ENCODE measurements at regions not wholly inside any gene's neighbourhood (a gene's known extent, or its start where the extent isn't known, plus 50 kb on each side); places are given as distances from the start of the nearest gene placed in this dataset.
A peak's percentile ranks its signal among the peaks of the same experiment; 100 is the strongest.

DNA sequence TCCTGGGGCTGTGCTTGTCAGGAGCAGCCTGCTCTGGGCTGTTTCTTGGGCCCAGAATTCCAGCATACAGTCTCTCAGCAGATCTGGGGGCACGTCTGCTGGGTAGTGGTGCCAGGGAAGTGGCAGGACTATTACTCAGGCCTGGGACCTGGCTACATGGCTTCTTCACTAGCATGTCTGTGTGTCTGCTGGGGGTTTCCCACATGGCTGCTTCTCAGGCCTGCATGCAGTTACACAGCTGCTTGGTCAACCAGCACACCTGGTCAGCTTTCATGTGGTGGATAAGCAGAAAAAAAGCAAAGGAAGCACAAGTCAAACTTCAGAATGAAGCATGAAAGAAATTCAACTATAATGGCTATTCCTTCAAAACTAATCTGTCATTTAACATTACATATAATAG lies 316.2 kb upstream of the NOX3 start:
- BruUV-seq (replicated peaks): no TSS peak
- TF ChIP-seq, protein P1, sequence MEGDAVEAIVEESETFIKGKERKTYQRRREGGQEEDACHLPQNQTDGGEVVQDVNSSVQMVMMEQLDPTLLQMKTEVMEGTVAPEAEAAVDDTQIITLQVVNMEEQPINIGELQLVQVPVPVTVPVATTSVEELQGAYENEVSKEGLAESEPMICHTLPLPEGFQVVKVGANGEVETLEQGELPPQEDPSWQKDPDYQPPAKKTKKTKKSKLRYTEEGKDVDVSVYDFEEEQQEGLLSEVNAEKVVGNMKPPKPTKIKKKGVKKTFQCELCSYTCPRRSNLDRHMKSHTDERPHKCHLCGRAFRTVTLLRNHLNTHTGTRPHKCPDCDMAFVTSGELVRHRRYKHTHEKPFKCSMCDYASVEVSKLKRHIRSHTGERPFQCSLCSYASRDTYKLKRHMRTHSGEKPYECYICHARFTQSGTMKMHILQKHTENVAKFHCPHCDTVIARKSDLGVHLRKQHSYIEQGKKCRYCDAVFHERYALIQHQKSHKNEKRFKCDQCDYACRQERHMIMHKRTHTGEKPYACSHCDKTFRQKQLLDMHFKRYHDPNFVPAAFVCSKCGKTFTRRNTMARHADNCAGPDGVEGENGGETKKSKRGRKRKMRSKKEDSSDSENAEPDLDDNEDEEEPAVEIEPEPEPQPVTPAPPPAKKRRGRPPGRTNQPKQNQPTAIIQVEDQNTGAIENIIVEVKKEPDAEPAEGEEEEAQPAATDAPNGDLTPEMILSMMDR (conservative IDR thresholded peaks at IDR 0.05; ENCODE audit: low read length): no peak
- ChIA-PET CTCF (ENCODE audit: unreplicated experiment) (no interaction called here), POLR2A (no interaction called here)
- H3K79me2 ChIP-seq (ENCODE audit: insufficient read depth, low read depth, low read length): no peaks in the 10 kb centered on the region
- H3K27ac ChIP-seq (ENCODE audit: low read depth, low read length, poor library complexity, severe bottlenecking): no peak overlapping the region
- no peak overlapping the region for H3K4me3 ChIP-seq (ENCODE audit: low read depth, low read length, poor library complexity, severe bottlenecking)
- no peak overlapping the region for H3K4me2 ChIP-seq (ENCODE audit: low read length)
- H2AFZ ChIP-seq (ENCODE audit: low read length): no peak overlapping the region
- no peaks in the 10 kb centered on the region for H4K20me1 ChIP-seq (ENCODE audit: insufficient read depth, low read length)
- no peaks in the 10 kb centered on the region for H3K4me1 ChIP-seq (ENCODE audit: insufficient read depth, low read length, poor library complexity, severe bottlenecking)
- H3K9me2 ChIP-seq (ENCODE audit: insufficient read depth, low read length): no peaks in the 10 kb centered on the region
- peaks cover 17% of the 10 kb centered on the region; the same call in 1 of the 2 replicates for H3K9me3 ChIP-seq (ENCODE audit: low read length)
- peak; percentile 42 for DNase-seq (ENCODE audit: low spot score)
- intact Hi-C loops (cut with micrococcal nuclease; ENCODE audit: unreplicated experiment): no loop called here
- H3K36me3 ChIP-seq (ENCODE audit: insufficient read depth, low read length): no peaks in the 10 kb centered on the region

DNA sequence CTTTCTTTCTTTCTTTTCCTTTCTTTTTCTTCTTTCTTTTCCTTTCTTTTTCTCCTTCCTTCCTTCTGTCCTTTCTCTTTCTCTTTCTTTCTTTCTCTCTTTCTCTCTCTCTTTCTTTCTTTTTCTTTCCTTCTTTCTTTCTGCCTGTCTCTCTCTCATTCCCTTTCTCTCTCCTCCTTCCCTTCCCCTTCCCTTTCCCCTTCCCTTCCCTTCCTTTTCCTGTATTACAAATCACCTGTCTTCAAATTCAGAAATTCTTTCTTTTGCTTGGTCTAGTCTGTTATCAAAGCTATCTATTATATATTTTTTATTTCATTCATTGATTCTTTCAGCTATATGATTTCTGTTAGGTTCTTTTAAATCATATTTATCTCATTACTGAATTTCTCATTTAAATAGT lies 315.2 kb upstream of the NOX3 start:
- Histone ChIP-seq H3K9me3 (ENCODE audit: low read length) (peaks cover 17% of the 10 kb centered on the region; the same call in 1 of the 2 replicates), H3K27ac (ENCODE audit: low read depth, low read length, poor library complexity, severe bottlenecking) (no peak overlapping the region), H4K20me1 (ENCODE audit: insufficient read depth, low read length) (no peaks in the 10 kb centered on the region), H3K79me2 (ENCODE audit: insufficient read depth, low read depth, low read length) (no peaks in the 10 kb centered on the region), H2AFZ (ENCODE audit: low read length) (no peak overlapping the region), H3K9me2 (ENCODE audit: insufficient read depth, low read length) (no peaks in the 10 kb centered on the region), H3K36me3 (ENCODE audit: insufficient read depth, low read length) (no peaks in the 10 kb centered on the region), H3K4me2 (ENCODE audit: low read length) (no peak overlapping the region), H3K4me1 (ENCODE audit: insufficient read depth, low read length, poor library complexity, severe bottlenecking) (no peaks in the 10 kb centered on the region), H3K4me3 (ENCODE audit: low read depth, low read length, poor library complexity, severe bottlenecking) (no peak overlapping the region)
- ChIA-PET CTCF (ENCODE audit: unreplicated experiment) (no interaction called here), POLR2A (no interaction called here)
- TF ChIP-seq, protein P1 (conservative IDR thresholded peaks at IDR 0.05; ENCODE audit: low read length): no peak
- no peak for TF ChIP-seq EZH2phosphoT487 (IDR thresholded peaks at IDR 0.05; ENCODE audit: borderline replicate concordance, low read depth, low read length)
- no peak for DNase-seq (ENCODE audit: low spot score)
- intact Hi-C loops (cut with micrococcal nuclease; ENCODE audit: unreplicated experiment): no loop called here
- BruUV-seq (replicated peaks): no TSS peak

- ChIA-PET CTCF (ENCODE audit: unreplicated experiment) (no interaction called here), POLR2A (no interaction called here)
- Histone ChIP-seq H3K4me3 (ENCODE audit: low read depth, low read length, poor library complexity, severe bottlenecking) (no peak overlapping the region), H3K27ac (ENCODE audit: low read depth, low read length, poor library complexity, severe bottlenecking) (no peak overlapping the region), H3K9me3 (ENCODE audit: low read length) (peaks cover 17% of the 10 kb centered on the region; the same call in 1 of the 2 replicates), H3K79me2 (ENCODE audit: insufficient read depth, low read depth, low read length) (no peaks in the 10 kb centered on the region), H3K36me3 (ENCODE audit: insufficient read depth, low read length) (no peaks in the 10 kb centered on the region), H3K9me2 (ENCODE audit: insufficient read depth, low read length) (no peaks in the 10 kb centered on the region), H3K4me1 (ENCODE audit: insufficient read depth, low read length, poor library complexity, severe bottlenecking) (no peaks in the 10 kb centered on the region), H4K20me1 (ENCODE audit: insufficient read depth, low read length) (no peaks in the 10 kb centered on the region), H2AFZ (ENCODE audit: low read length) (no peak overlapping the region), H3K4me2 (ENCODE audit: low read length) (no peak overlapping the region)
- DNase-seq (ENCODE audit: low spot score): no peak
- no TSS peak for BruUV-seq (replicated peaks)
- TF ChIP-seq EZH2phosphoT487 (IDR thresholded peaks at IDR 0.05; ENCODE audit: borderline replicate concordance, low read depth, low read length): no peak
- TF ChIP-seq, protein P1 (conservative IDR thresholded peaks at IDR 0.05; ENCODE audit: low read length): no peak
- intact Hi-C loops (cut with micrococcal nuclease; ENCODE audit: unreplicated experiment): no loop called here
These were observed 314.7 kb upstream of the NOX3 start for GRCh38 chr6:155770313-155770712.

Measured in OCI-LY7 (cell line).